NCI-H82 (cell line): ENCODE measurements at regions not wholly inside any gene's neighbourhood (a gene's known extent, or its start where the extent isn't known, plus 50 kb on each side); places are given as distances from the start of the nearest gene placed in this dataset.
"Not testable (repeated sequence)": the region's sequence is repeated elsewhere in the genome, so short reads cannot be mapped to it uniquely, and the experiment has no call there.

Source experiments
- DNase-seq: peaks from one replicate; lab custom pipeline; 2025; lab: John Stamatoyannopoulos, UW

GRCh38 chrX:78822157-78822690 is 74.7 kb downstream of the LPAR4 start:
- no peak for DNase-seq

GRCh38 chrX:78831523-78831922 is 84.0 kb downstream of the LPAR4 start:
- DNase-seq: no peak

- no peak for DNase-seq
Measured at GRCh38 chrX:78838709-78839108, 91.2 kb downstream of the LPAR4 start.

GRCh38 chrX:78839711-78840110 is 92.2 kb downstream of the LPAR4 start:
- DNase-seq: no peak

GRCh38 chrX:78844218-78844617 is 96.7 kb downstream of the LPAR4 start:
- not testable (repeated sequence) for DNase-seq

- DNase-seq: not testable (repeated sequence)
Measured at GRCh38 chrX:78881248-78881647, 63.9 kb upstream of the P2RY10 start.

GRCh38 chrX:78886550-78886949 is 58.6 kb upstream of the P2RY10 start:
- peak; percentile 17 for DNase-seq
